Fibroblast of lung (primary cell): ENCODE measurements at regions not wholly inside any gene's neighbourhood (a gene's known extent, or its start where the extent isn't known, plus 50 kb on each side); places are given as distances from the start of the nearest gene placed in this dataset.
A peak's percentile ranks its signal among the peaks of the same experiment; 100 is the strongest.

Source experiments
- DNase-seq, 2 donors: peaks; one replicate each; pipeline versions ENCODE4 v3.0.0 to v3.0.0-alpha.2; 2010; ENCODE audit warnings: low read depth in 2 of 2
- H2AFZ ChIP-seq: 2 replicates; pipeline ENCODE4 v1.5.1; 2012; ENCODE audit warnings: low read length, control low read depth, inconsistent platforms
- H3K27ac ChIP-seq: 2 replicates; pipeline ENCODE4 v1.5.1; 2011; ENCODE audit warnings: low read length, control low read depth; ENCODE audit not compliant: insufficient read depth
- H3K27me3 ChIP-seq: 2 replicates; pipeline ENCODE4 v1.5.1; 2011; ENCODE audit warnings: mild to moderate bottlenecking, low read length; ENCODE audit not compliant: control insufficient read depth, insufficient read depth
- H3K36me3 ChIP-seq: 2 replicates; pipeline ENCODE4 v1.5.1; 2011; ENCODE audit warnings: low read length; ENCODE audit not compliant: control insufficient read depth, insufficient read depth
- H3K4me1 ChIP-seq: 2 replicates; pipeline ENCODE4 v1.5.1; 2011; ENCODE audit warnings: low read length; ENCODE audit not compliant: control insufficient read depth, insufficient read depth; ENCODE audit errors: extremely low read depth
- H3K4me2 ChIP-seq: 2 replicates; pipeline ENCODE4 v1.5.1; 2011; ENCODE audit warnings: low read length, control low read depth; ENCODE audit not compliant: insufficient read depth; ENCODE audit errors: extremely low read depth
- H3K4me3 ChIP-seq, 4 experiments: fragments of 200-600 bp in 1 of 4; sonication (generic) in 1 of 4; replicated peaks in 1 of 4; 2 replicates each; pipeline ENCODE4 v1.5.1; 2011 to 2016; ENCODE audit warnings: low read length in 4 of 4, low read depth in 3 of 4, mild to moderate bottlenecking in 3 of 4, control low read depth in 2 of 4, inconsistent platforms in 1 of 4, mixed read lengths in 1 of 4; ENCODE audit not compliant: insufficient read depth in 1 of 4; ENCODE audit errors: control extremely low read depth in 1 of 4
- H3K79me2 ChIP-seq: 2 replicates; pipeline ENCODE4 v1.5.1; 2012; ENCODE audit warnings: mild to moderate bottlenecking, low read length, inconsistent platforms; ENCODE audit not compliant: control insufficient read depth, insufficient read depth
- H3K9ac ChIP-seq: 2 replicates; pipeline ENCODE4 v1.5.1; 2011; ENCODE audit warnings: mild to moderate bottlenecking, low read length, control low read depth; ENCODE audit not compliant: insufficient read depth
- H3K9me3 ChIP-seq: 2 replicates; pipeline ENCODE4 v1.5.1; 2012; ENCODE audit warnings: low read depth, low read length; ENCODE audit not compliant: control insufficient read depth, insufficient read depth
- H4K20me1 ChIP-seq: 2 replicates; pipeline ENCODE4 v1.5.1; 2011; ENCODE audit warnings: low read length; ENCODE audit not compliant: control insufficient read depth, insufficient read depth; ENCODE audit errors: extremely low read depth
- EZH2 ChIP-seq: IDR thresholded peaks from 2 replicates; pipeline ENCODE4 v1.5.1; 2012; ENCODE audit warnings: low read length, control low read depth, mild to moderate bottlenecking; ENCODE audit errors: missing control alignments
- TF ChIP-seq, protein P1 (sequence below), 2 donors: IDR thresholded peaks in 1 of 2; conservative IDR thresholded peaks in 1 of 2; 1 replicate in 1 of 2; 2 replicates in 1 of 2; pipeline ENCODE4 v1.5.1; 2011 to 2012; ENCODE audit warnings: low read length in 2 of 2, control low read depth in 1 of 2, inconsistent platforms in 1 of 2, low read depth in 1 of 2, mild to moderate bottlenecking in 1 of 2

DNA sequence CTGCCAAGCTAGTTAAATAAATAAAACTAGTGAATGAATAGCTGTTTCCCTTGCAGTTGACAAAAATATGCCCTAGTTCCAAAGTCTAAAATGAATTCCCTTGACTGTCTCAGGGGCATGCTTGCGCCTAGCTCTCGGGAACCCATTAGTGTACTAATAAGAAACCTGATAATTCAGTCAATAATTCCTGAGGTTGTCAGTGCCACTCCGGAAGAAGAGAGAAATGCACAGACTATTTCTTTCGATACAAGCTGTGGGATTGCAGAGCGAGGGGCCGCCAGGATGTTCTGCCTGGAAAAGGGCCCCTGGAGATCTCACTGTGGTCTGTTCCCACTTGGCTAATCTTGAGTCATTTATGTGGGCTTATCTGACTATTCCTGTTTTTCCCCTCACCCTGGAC is 56.4 kb upstream of the LARP1 start:
- no peak overlapping the region for H3K4me3 ChIP-seq
- H3K9me3 ChIP-seq, result no peaks in the 10 kb centered on the region
- no peaks in the 10 kb centered on the region for H3K36me3 ChIP-seq
- no peak overlapping the region for H2AFZ ChIP-seq
- H3K4me1 ChIP-seq, result no peaks in the 10 kb centered on the region
- H3K9ac ChIP-seq, result no peak overlapping the region
- no peak for TF ChIP-seq EZH2
- TF ChIP-seq, protein P1, sequence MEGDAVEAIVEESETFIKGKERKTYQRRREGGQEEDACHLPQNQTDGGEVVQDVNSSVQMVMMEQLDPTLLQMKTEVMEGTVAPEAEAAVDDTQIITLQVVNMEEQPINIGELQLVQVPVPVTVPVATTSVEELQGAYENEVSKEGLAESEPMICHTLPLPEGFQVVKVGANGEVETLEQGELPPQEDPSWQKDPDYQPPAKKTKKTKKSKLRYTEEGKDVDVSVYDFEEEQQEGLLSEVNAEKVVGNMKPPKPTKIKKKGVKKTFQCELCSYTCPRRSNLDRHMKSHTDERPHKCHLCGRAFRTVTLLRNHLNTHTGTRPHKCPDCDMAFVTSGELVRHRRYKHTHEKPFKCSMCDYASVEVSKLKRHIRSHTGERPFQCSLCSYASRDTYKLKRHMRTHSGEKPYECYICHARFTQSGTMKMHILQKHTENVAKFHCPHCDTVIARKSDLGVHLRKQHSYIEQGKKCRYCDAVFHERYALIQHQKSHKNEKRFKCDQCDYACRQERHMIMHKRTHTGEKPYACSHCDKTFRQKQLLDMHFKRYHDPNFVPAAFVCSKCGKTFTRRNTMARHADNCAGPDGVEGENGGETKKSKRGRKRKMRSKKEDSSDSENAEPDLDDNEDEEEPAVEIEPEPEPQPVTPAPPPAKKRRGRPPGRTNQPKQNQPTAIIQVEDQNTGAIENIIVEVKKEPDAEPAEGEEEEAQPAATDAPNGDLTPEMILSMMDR (conservative IDR thresholded peaks at IDR 0.05 in 1 of 2, IDR thresholded peaks at IDR 0.05 in 1 of 2; ENCODE audit: low read depth in 1 of 2, low read length in 2 of 2), result no peak
- no peaks in the 10 kb centered on the region for H4K20me1 ChIP-seq
- H3K4me2 ChIP-seq, result no peak overlapping the region
- H3K27me3 ChIP-seq, result no peaks in the 10 kb centered on the region
- H3K79me2 ChIP-seq, result no peaks in the 10 kb centered on the region
- no peak for DNase-seq
- H3K27ac ChIP-seq, result no peak overlapping the region

DNA sequence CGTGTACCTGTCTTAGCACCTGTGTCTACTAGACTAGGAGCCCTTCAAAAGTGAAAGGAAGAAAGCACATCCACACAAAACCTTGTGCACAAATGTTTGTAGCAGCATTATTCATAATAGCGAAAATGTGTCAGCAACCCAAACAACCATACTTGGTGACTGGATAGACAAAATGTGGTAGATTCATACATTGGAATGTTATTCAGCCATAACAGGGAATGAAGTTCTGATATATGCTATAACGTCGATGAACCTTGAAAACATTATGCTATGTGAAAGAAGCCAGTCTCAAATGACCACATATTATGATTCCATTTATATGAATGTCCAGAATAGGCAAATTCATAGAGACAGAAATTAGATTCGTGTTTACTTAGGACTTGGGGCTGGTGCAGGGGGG is 57.8 kb upstream of the LARP1 start:
- no peaks in the 10 kb centered on the region for H3K9me3 ChIP-seq
- no peak overlapping the region for H3K4me2 ChIP-seq
- no peak overlapping the region for H3K27ac ChIP-seq
- TF ChIP-seq EZH2, result no peak
- TF ChIP-seq, protein P1 (conservative IDR thresholded peaks at IDR 0.05 in 1 of 2, IDR thresholded peaks at IDR 0.05 in 1 of 2; ENCODE audit: low read depth in 1 of 2, low read length in 2 of 2), result no peak
- peaks cover 2% of the 10 kb centered on the region for H3K4me1 ChIP-seq
- no peaks in the 10 kb centered on the region for H3K36me3 ChIP-seq
- H3K27me3 ChIP-seq, result no peaks in the 10 kb centered on the region
- H4K20me1 ChIP-seq, result no peaks in the 10 kb centered on the region
- H3K4me3 ChIP-seq, result no peak overlapping the region
- H3K79me2 ChIP-seq, result no peaks in the 10 kb centered on the region
- no peak overlapping the region for H2AFZ ChIP-seq
- DNase-seq, result peak in 1 of 2 donors; percentile 44
- H3K9ac ChIP-seq, result no peak overlapping the region

DNA sequence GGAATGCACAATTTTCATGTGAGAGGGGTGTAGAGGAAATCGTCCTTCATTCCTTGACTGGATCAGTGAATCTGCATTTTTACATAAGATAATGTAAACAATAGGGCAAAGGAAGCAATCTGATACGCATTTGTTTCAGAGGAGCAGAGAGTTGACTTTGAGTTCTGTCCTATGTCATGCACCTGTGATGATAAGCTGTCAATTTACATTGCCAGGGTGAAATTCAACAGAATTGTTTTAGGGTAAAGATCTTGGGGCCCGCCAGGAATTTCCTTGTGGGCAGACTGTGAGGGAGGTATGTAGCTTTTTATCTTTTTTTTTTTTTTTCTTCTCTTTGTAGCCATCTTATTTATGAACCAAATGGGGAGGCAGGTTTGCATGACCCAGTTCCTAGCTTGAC is 58.3 kb upstream of the LARP1 start:
- H4K20me1 ChIP-seq, result no peaks in the 10 kb centered on the region
- H3K4me2 ChIP-seq, result no peak overlapping the region
- no peak for DNase-seq
- H3K9me3 ChIP-seq, result no peaks in the 10 kb centered on the region
- no peak overlapping the region for H2AFZ ChIP-seq
- no peak overlapping the region for H3K4me3 ChIP-seq
- H3K9ac ChIP-seq, result no peak overlapping the region
- no peaks in the 10 kb centered on the region for H3K36me3 ChIP-seq
- H3K27me3 ChIP-seq, result no peaks in the 10 kb centered on the region
- no peak overlapping the region for H3K27ac ChIP-seq
- no peak for TF ChIP-seq EZH2
- TF ChIP-seq, protein P1 (conservative IDR thresholded peaks at IDR 0.05 in 1 of 2, IDR thresholded peaks at IDR 0.05 in 1 of 2; ENCODE audit: low read depth in 1 of 2, low read length in 2 of 2), result no peak
- H3K79me2 ChIP-seq, result no peaks in the 10 kb centered on the region
- peaks cover 5% of the 10 kb centered on the region for H3K4me1 ChIP-seq
